Mesenteric fat pad (tissue), 1 donor: ENCODE measurements at regions not wholly inside any gene's neighbourhood (a gene's known extent, or its start where the extent isn't known, plus 50 kb on each side); places are given as distances from the start of the nearest gene placed in this dataset.

Source experiments
- DNase-seq: peaks from one replicate; pipeline ENCODE4 v3.0.0-alpha.2; 2020; ENCODE audit warnings: low spot score
- donor health status: DM: yes; HTN: yes; CAD: no.

DNA sequence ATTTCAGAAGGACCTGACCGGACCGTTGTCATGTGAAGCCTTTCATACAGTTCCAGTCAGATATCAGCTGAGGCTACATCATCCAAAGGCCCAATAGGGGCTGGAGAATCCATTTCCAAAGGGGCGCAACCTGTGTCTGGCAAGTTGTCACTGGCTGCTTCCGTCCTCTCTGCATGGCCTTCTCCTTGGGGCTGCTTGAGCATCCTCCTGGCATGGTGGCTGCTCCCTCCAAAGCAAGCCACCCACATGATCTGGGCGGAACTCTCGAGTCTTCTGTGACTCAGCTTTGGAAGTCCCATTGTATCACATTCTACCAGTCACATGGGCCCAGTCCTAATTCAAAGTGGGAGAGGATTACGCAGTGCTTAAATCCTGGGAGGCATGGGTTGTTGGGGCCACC, 207.0 kb upstream of the SHH start:
- DNase-seq, result no peak

DNA sequence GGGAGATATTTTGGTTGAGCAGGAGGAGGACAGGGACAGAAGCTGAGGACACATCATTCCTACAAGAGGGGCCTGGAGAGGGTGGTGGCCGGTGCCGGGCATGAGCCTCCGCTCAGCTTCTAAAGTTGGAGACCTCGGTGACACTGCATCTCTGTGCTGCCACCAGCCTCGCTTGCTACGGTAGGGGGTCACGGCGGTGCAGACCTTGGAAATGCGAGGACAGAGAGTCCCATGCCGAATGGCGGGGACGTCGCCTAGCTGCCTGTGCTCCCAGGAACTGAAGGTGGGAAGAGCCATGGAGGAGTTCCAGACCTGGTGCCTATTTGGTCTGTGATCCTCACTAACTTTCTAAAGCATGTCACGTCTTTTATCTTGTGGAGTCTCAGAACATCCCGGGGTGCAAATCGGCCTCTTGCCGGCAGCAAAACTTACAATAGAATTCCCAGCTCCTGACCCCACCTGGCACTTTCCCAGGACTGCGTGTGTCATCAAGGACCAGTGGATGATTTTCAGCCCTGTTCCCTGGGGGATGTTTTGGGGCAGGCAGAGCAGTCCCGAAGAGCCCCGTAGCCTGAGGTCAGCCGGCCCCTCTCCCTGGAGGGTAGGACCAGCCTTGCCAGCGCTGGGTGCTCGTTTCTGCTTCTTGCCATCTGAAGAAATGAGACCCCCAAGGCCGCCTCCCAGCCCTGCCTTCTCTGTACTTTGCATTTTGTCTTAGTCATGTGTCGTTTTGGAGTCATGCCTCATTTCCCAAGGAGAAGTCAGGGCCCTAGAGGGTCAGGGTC, 205.8 kb upstream of the SHH start:
- DNase-seq, result peak; percentile 82

DNA sequence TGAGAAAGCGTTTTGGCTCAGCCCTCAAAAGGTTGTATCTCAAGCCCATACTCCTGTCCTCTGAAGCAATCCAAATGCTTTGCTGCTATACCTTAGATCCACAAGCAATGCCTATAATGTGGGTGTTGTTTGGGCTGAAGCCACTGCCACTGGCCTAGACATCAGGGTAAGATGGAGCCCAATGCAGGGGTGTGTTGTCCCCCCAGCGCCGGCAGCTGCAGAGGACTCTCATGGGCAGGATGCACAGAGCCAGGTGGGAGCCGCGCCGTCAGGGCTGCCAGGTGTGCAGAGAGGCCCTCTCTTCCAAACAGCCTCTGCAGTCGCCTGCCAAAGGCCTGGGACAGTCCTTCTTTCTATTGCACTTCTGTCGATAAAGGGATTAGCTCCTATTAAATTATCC, 205.2 kb upstream of the SHH start:
- no peak for DNase-seq

DNA sequence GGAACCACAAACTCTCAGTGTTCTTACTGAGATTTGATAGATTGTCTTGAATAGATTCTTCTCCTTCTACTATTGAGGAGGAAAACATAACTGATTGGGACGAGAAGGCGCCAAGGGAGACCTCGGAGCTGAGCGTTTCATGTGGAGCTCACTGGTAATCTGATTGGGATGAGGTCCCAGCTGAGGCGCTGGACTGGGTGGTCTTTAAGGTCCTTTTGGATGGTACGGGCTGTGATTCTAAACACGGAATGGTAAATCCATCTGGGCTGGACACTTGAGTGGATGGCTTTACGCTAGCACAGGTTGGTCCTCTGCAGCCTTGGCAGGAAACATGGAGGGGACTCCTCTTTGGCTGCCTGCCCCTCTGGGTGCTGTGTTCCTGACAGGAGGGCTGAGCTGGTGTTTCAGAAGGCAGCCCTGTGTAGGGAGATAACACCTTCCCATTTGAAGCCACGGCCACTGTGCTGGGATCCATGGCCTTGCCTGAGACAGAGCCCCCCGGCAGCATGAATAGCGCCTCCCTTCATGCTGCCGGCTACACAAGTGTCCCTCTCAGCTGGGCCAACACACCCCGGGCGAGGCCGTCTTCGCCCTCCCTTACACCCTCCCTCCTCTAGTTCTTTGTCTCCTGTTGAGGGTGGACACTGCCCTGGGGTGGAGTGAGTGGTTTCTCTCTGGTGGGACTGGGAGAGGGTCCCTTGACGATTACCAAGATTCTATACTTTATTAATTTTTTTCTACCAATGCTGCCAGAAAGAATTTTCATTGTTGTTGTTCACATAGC, 203.2 kb upstream of the SHH start:
- DNase-seq, result peak; percentile 81

DNA sequence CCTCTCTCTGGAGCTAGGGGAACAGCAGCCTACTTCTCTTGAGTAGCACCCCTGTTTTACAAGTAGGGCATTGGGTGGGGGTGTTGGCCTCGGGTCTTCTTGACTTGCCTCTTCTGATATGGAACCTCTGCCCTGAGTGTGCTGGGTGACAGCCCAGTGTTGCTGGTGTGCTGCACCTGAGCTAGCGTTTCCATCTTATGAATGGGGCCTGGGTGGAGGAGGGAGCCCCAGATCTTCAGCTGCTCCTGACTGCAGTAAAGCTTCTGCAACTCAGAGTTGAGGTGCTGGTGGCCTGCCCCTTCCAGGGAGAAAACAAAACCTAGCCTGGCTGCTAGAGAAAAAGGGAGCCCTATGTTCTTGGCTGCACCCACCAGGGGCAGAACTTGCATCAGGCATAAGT, 202.5 kb upstream of the SHH start:
- peak; percentile 67 for DNase-seq

DNA sequence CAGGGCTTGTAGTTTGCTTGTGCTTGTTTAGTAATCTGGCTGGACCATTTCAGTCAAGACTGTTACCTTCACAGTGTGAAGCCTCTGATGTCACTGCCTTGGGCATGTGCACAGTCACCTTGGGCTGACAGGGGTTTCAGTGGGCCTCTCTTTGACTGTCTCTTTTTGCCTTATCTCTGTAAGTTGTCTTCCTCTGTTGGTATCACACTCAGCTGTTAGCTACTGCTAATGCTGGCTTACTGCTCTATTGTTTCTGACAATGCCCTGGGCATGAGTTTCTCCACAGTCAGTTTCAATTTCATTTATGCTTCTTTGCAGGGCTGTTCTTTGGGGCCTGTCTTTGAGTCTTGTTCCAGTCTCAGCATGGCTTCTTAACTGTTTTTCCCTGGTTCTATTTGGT, 201.9 kb upstream of the SHH start:
- no peak for DNase-seq

DNA sequence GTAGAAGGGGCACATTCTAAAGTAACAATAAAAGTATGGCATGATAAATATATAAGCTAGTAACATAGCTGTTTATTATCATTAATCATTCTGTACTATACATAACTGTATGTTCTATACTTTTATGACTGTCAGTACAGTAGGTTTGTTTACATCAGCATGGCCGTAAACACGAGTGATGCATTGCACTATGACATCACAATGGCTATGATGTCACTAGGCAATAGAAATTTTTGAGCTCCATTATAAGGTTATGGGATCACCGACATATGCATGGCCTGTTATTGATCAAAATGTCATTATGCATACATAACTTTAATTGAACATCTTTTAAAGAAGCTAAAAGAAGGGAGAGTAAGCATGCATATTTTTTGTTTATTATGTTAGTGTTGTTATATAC, 200.1 kb upstream of the SHH start:
- no peak for DNase-seq

DNA sequence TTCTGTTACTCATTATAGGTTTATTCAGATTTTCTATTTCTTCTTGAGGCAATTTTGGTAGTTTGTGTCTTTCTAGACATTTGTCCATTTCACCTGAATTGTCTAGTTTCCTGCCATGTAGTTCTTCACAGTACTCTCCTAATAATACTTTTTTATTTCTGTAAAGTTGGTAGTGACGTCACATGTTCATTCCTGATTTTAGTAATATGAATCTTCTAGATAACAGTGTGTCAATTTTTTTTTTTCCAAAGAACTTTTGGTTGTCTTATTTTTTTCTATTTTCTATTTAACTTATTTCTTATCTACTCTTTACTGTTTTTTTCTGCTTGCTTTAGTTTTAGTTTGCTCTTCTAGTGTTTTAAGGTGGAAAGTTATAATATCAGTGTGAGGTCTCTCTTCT, 197.3 kb upstream of the SHH start:
- no peak for DNase-seq

DNA sequence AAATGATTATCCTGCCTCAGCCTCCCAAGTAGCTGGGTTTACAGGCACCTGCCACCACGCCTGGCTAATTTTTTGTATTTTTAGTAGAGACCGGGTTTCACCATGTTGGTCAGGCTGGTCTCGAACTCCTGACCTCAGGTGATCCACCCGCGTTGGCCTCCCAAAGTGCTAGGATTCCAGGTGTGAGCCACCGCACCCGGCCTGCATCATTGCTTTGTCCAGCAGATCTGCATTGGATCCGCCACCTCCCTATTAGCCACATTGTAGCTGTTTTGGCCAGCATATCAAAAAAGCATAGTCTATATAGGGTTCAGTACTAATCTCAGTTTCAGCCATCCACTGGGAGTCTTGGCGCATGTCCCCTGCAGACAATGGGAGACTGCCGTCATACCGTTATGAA, 194.6 kb upstream of the SHH start:
- DNase-seq, result peak; percentile 75

DNA sequence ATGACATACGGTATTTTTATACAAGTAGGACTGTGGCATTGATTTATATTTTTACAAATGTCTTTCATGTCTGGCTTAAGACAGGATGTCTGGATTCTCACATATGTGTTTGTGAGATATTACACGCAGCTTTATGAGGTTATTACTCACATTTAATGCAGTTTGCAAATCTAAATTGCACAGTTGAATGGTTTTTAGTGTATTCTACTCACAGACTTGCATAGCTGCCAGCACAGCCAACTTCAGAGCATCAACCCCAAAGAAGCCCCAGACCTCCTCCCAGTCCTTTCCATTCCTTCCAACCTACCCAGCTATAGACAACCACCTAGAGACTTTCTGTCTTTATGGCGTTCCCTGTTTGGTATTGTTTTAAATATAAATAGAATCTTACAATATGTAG, 193.8 kb upstream of the SHH start:
- no peak for DNase-seq

DNA sequence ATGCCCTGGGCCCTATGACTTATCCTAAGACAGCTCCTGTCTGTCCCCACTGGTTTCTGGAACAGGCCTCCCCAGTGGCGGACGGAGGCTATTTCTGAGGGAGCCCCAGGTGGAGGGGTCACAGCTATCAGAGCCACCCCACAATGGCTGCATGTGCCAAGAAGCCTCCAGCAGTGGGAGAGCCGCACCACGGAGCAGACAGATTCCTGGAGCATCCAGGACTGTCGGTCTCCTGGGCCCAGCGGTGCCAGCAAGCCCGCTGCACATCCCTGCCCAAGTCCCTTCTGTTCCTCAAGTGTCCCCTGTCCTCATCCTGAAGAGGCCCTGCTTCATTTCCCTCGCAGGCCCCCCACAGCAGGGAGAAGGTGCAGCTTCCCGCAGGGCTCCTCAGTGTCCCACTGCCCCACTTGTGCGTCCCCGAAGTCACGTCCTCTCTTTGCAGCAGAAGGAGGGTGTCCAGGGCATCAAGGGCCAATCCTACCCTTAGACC, 193.0 kb upstream of the SHH start:
- DNase-seq, result peak; percentile 85

DNA sequence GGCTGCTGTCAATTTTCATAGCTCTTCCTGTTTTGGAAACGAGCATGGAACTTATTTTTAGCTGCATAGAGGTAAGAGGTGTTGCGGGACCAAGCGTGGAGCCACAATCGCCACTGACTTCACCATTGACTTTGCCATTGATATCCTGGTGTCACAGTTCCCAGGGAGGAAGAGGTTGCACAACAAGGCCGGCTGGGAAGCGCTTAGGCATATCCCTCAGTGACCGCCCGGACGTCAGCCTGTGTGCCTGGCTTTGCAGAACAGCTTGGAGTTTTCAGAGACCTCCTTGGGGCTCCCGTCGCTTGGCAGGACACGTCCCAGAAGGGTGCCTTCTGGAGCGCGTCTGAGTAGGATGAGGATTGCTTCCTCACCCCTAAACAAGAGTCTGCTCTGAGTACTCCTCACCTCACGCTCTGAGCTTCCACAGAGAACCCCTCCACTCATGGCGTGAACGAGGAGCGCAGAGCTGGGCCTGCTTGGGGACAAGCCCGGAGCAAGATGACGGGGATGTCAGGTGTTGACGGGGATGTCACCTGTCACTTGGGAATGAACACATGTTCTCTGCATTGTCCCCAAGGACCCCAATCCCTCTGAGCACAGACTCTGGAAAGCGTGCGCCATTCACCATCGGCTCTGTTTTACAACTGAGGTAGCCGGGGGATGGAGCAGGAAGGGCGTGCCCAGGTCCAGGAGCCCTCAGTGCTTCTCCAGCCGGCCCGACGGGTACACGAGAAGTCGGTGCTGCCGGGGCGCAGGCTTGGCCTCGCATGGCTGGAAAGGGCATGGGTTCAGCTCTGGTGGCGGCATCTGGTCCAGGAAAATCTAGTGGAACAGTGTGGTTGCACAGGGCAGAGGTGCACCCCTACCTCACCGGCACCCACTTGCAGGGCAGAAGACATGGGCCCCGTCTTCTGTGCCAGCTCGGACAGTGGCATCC, 192.3 kb upstream of the SHH start:
- DNase-seq, result peak; percentile 85

DNA sequence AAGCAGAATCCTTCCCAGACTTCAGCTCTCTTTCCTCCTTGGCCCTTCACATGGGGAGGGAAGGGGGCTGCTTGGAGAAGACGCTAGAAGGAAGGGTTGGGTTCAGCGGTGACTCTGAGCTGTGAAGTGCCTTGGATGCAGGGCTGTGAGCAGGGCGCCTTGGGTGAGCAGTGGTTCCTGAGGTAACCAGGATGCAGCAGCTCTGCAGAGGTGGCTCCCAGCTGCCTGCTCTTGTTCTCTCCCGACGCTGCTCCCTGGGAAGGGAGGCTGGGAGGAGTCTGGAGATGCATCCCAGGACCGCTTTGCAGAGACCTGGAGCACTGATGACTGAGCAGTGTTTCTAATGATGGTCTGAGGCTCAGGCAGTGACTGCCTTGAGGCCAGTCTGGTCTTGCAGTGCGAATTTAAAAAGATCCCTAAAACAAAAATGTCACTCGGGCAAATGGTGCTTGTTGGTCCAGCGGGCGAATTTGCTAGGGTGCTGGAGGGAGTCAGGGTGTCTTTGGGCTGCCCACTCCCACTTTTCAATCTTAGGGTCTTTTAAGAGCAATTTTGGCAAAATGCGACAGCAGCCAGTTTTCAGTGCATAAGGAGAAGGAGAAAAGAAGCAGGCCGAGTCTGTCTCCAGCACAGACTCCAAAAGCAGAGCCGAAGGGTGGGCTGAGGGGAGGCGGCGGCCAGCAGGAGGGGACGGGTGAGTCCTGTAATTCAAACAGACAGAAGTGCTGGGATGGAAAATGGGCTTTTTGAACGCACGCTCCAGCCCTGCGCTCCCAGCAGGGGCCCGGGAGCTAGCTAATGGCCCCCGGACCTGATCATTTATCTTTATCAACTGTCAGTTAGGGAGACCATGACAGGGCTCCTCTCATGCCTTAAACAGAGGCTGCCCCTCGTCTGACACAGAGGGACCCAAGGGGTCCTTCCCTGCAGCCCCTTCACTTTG, 191.2 kb upstream of the SHH start:
- peak; percentile 65 for DNase-seq

DNA sequence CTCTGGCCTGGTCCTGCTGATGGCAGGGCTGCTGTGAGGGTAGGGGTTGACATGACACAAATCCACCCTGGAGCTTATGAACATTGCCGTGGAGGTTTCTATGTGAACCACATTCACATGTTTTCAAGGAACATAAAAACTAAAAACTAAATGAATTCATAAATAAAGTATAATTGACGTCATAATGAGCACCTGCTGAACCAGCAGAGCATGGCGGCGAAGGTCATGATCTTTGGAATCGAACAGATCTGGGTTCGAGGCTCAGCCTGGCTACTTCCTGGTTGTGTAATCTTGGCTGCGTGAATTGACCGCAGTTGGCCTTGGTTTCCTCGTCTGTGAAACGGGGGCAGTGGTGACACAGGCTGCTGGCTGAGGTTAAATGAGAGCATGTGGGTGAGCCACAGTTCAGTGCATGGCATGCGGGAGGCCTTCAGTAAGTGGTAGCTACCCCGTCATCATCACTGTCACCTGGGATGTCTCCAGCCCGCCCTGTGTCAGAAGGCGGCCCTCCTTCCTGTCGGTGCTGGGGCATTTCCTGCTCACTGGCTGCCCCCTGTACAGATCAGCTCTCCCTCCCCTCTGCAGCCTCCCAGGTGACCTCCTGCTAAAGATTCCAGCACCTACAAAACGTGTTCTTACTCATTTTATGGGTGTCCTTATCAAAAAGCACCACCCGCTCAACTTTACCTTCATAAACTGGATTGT, 190.3 kb upstream of the SHH start:
- peak; percentile 72 for DNase-seq

DNA sequence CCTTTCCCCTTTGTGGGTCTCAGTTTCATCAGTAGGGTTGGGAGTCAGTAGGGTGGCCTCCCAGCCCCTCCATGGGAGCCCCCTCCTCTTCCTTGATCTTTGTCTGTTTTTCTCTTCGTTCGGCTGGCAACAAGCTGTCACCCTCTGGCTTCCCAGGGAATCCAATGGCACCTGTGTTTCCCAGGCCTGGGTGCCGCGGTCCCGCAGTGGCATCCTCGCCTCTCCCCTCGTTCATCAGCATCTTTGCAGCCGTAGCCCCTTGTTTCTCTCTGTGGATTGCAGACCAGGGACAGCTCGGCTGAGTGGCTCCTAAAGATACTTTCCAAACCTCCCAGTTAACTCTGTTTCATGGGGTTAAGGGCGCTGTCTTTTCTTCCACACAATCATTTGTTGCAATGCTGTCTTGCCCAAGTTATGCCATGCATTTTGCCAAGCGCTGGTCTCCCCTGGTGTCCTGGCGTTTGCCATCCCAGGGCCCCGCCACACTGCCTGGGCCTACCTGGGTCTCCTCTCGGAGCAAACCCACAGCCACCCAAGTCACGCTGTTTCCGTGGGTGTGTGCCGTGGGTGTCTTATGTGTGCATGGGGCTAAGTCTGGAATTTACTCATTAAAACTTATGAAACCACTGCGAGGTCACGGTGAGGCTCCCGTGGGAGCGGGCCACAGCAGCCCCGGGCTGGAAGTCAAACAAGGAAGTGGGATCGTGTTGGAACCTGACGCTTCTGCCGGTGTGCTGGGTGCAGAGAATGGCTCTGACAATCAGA, 189.4 kb upstream of the SHH start:
- peak; percentile 81 for DNase-seq

DNA sequence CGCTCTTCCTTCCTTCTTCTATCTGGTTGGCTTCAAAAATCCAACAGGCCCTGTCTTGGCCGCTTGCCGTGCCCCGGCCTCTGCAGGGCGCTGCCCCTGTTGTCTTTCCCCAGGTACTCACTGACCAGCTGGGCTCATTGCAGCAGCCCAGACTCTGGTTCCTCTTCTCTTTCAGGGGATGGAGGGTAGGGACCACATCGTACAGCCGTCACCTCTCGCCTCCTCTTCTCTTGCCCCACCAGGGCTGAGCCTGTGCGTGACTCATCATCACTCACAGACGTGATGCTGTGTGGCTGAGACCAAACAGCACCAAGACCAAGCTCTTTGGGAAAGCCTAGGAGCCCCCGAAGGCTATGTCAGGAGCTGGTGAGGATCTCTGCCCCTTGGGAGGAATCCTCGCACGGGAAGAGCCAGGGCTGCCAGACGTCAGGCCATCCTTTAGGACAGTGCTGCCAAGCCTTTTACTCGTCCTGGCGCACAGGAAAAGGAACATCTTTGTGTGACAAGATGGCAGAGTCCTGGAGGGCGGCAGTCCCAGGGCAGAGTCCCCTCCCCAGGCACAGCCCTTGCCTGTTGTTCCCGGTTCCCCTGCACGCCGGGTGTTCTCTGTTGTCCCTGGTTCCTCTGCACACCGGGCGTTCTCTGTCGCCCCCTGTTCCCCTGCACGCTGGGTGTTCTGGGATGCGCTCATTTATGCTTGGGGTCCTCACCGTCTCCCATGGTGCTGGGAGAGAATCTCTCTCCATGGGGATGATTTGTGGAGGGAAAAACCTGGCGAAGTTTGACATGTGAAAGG, 188.5 kb upstream of the SHH start:
- DNase-seq, result peak; percentile 64

DNA sequence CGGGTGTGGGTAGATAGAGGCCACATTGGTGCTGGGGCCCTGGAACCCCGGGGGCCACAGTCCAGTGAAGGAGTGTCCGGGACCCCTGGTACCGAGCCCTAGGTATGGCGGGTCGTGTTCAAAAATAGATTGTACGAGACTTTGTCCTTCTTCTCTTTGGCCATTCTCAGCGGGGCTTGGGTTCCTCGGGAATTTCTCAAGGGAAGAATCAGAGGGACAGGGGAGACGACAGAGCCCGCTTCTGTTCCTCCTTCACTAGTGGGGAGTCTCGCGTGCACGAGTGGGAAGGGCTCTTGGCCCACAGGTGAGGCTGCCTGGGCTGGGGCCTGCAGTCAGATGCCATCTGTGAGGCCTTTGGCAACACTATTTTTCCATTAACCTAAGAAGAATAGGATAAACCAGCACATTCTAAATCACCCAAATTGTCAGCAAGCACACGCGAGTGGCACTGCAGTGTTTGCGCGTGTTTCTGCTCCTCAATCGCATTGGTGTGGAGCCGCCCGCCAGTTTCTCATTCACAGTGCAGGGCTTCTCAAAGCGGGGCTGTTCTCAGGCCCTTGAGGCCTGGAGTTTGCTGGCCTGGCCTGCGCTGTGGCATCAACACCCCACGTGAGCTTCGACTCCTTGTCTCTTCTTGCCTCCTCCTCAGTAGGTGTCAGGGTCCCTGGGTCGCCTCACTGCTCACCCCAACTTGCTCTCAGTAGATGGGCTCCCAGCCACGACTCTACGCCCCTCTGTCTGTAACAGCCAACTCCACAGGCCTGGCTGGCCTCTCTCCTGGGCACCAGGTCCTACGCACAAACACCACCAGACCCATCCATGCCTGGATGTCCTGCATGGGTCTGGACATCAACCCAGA, 187.6 kb upstream of the SHH start:
- DNase-seq, result peak; percentile 81
